Peyer's patch (tissue), 4 donors: ENCODE measurements at regions not wholly inside any gene's neighbourhood (a gene's known extent, or its start where the extent isn't known, plus 50 kb on each side); places are given as distances from the start of the nearest gene placed in this dataset.

ENCODE experiments used
- POLR2A ChIP-seq, 2 donors: fragments of 450-650 bp; IDR thresholded peaks; one replicate each; pipeline ENCODE4 v1.5.1; 2017; ENCODE audit warnings: antibody characterized with exemption in 2 of 2, mild to moderate bottlenecking in 2 of 2, moderate library complexity in 2 of 2
- TF ChIP-seq, protein P1 (sequence below), 6 experiments: fragments of 450-650 bp in 4 of 6; fragments of 200-600 bp in 2 of 6; sonication (generic) in 1 of 6; IDR thresholded peaks; one replicate each; pipeline ENCODE4 v1.5.1; 2017 to 2019; ENCODE audit warnings: antibody characterized with exemption in 6 of 6, mild to moderate bottlenecking in 3 of 6, moderate library complexity in 1 of 6

DNA sequence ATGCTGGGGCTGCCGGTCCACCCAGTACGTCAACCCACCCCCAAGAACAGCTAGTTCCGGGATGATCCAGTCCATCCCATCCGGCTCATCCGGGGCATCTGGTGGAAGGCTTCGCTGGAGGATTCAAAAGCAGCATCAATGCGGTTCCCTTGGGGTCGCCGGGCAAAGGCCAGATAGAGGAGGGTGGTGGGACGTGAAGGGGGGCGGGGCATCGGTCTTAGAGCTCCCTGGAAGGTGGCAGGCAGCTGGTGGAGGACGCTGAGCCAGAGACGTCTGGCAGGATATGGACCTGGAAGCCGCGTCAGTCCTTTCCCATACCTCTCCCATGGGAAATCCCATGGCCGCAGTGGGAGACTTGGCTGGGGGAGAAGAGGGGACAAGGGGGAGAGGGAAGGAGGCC lies 1500.8 kb upstream of the DEFB115 start:
- TF ChIP-seq, protein P1, sequence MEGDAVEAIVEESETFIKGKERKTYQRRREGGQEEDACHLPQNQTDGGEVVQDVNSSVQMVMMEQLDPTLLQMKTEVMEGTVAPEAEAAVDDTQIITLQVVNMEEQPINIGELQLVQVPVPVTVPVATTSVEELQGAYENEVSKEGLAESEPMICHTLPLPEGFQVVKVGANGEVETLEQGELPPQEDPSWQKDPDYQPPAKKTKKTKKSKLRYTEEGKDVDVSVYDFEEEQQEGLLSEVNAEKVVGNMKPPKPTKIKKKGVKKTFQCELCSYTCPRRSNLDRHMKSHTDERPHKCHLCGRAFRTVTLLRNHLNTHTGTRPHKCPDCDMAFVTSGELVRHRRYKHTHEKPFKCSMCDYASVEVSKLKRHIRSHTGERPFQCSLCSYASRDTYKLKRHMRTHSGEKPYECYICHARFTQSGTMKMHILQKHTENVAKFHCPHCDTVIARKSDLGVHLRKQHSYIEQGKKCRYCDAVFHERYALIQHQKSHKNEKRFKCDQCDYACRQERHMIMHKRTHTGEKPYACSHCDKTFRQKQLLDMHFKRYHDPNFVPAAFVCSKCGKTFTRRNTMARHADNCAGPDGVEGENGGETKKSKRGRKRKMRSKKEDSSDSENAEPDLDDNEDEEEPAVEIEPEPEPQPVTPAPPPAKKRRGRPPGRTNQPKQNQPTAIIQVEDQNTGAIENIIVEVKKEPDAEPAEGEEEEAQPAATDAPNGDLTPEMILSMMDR (IDR thresholded peaks at IDR 0.05): no peak
- no peak for TF ChIP-seq POLR2A (IDR thresholded peaks at IDR 0.05)
